Osteocyte (in vitro differentiated cells): ENCODE measurements at regions not wholly inside any gene's neighbourhood (a gene's known extent, or its start where the extent isn't known, plus 50 kb on each side); places are given as distances from the start of the nearest gene placed in this dataset.

Experiments used
- DNase-seq: peaks from one replicate; pipeline ENCODE4 v3.0.0; 2021; ENCODE audit warnings: mixed read lengths; ENCODE audit not compliant: unreplicated experiment; ENCODE audit errors: extremely low spot score
- H3K27ac Mint-ChIP-seq: one replicate; pipeline ENCODE4 v1.8.0; 2021; ENCODE audit warnings: mild to moderate bottlenecking, mixed read lengths; ENCODE audit not compliant: unreplicated experiment
- H3K27me3 Mint-ChIP-seq: one replicate; pipeline ENCODE4 v1.8.0; 2021; ENCODE audit warnings: mixed read lengths; ENCODE audit not compliant: unreplicated experiment
- H3K36me3 Mint-ChIP-seq: one replicate; pipeline ENCODE4 v1.8.0; 2021; ENCODE audit warnings: mixed read lengths; ENCODE audit not compliant: unreplicated experiment
- H3K4me1 Mint-ChIP-seq: one replicate; pipeline ENCODE4 v1.8.0; 2021; ENCODE audit warnings: mixed read lengths; ENCODE audit not compliant: unreplicated experiment
- H3K4me3 Mint-ChIP-seq: one replicate; pipeline ENCODE4 v1.8.0; 2021; ENCODE audit warnings: mild to moderate bottlenecking, moderate library complexity, mixed read lengths; ENCODE audit not compliant: unreplicated experiment
- H3K9me3 Mint-ChIP-seq: one replicate; pipeline ENCODE4 v1.8.0; 2021; ENCODE audit warnings: mixed read lengths; ENCODE audit not compliant: unreplicated experiment
- TF ChIP-seq, protein P1 (sequence below): fragments of 200-600 bp; sonication (generic); IDR thresholded peaks from 2 replicates; pipeline ENCODE4 v1.5.0; 2021; ENCODE audit warnings: antibody characterized with exemption, mild to moderate bottlenecking, moderate library complexity

DNA sequence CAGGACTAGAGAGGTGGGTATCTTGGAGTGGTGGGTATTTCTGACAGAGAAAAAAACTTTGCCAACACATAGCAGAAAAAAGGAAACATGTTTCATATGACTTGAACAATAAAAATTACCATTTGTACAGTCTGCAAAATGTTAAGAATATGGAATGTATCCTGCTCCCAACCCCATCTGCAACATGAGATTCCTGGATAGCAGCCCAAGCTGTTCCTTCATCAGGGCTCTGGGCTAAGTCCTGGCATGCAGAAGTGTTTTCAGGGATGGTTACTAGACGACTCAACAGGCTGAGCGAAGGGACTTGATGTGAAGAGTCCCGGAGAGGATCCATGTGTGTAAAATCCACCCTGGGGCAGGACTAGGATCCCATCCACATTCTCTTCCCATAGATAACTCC, 121.0 kb upstream of the IRX3 start:
- Mint-ChIP-seq H3K27ac (no peak overlapping the region), H3K4me1 (peaks cover 2% of the 10 kb centered on the region), H3K9me3 (no peaks in the 10 kb centered on the region), H3K4me3 (no peak overlapping the region), H3K27me3 (peaks cover 42% of the 10 kb centered on the region), H3K36me3 (no peaks in the 10 kb centered on the region)
- TF ChIP-seq, protein P1, sequence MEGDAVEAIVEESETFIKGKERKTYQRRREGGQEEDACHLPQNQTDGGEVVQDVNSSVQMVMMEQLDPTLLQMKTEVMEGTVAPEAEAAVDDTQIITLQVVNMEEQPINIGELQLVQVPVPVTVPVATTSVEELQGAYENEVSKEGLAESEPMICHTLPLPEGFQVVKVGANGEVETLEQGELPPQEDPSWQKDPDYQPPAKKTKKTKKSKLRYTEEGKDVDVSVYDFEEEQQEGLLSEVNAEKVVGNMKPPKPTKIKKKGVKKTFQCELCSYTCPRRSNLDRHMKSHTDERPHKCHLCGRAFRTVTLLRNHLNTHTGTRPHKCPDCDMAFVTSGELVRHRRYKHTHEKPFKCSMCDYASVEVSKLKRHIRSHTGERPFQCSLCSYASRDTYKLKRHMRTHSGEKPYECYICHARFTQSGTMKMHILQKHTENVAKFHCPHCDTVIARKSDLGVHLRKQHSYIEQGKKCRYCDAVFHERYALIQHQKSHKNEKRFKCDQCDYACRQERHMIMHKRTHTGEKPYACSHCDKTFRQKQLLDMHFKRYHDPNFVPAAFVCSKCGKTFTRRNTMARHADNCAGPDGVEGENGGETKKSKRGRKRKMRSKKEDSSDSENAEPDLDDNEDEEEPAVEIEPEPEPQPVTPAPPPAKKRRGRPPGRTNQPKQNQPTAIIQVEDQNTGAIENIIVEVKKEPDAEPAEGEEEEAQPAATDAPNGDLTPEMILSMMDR = no peak
- DNase-seq = no peak

DNA sequence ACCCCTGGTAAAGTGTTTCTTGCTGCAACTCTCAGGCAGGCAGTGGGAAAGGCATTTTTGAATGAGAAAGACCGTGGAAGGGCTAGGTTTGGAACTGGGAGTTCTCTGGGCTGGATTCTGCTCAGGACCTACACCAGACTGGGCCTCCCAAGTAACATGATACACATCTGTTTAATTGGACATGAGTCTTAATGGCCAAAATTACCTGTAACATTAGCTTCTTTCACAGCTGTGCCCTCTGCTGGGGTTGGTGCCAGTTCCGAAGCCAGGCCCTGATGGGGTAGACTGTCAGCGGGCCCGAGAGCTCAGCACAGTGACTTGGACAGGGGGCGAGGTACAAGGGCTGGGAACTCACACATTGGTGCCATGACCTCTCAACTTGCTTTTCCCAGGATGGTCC, 118.9 kb upstream of the IRX3 start:
- Mint-ChIP-seq H3K27me3 (peaks cover 31% of the 10 kb centered on the region), H3K36me3 (no peaks in the 10 kb centered on the region), H3K9me3 (no peaks in the 10 kb centered on the region), H3K4me1 (peaks cover 2% of the 10 kb centered on the region), H3K27ac (no peak overlapping the region), H3K4me3 (no peak overlapping the region)
- no peak for DNase-seq
- TF ChIP-seq, protein P1 = no peak

DNA sequence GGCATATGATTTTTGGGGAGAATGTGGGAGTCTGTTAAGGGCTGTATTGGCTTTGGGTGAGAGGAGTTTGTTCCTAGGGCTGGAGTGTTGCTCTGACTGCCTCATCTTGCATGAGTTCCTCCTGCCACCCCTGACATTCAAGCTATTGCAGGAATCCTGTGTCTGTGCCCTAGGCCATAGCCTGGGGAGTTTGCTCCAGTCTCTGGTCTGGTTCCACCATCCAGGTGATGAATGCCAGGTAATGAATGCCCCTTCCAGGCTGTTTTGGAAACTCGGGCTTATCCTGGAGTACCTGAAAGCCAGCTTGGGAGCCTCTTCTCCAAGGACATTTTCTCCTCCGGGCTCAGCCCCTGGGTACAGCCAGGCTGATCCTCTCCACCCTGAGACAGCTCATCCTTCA, 117.0 kb upstream of the IRX3 start:
- Mint-ChIP-seq H3K27me3 (peaks cover 24% of the 10 kb centered on the region), H3K36me3 (no peaks in the 10 kb centered on the region), H3K4me3 (no peak overlapping the region), H3K27ac (no peak overlapping the region), H3K4me1 (peaks cover 2% of the 10 kb centered on the region), H3K9me3 (no peaks in the 10 kb centered on the region)
- DNase-seq = no peak
- TF ChIP-seq, protein P1 = no peak

DNA sequence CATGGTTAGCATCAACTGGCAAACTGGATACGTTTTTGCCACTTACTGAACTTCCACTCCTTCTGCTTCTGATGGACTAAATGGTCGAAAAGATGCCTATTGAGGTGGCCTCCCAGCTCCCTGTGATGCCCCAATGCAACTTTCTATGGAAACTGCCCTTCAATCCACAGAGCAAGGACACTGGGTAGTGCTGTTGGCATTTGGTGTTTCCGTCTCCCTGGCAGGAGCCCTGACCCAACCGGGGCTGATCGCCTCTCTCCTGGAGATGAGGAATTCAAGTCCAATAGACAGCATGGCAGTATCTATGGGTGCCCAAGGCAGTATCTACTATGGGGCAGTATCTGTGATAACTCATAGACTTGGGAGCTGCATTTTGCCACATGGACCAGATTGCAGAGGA, 116.3 kb upstream of the IRX3 start:
- peaks cover 7% of the 10 kb centered on the region for H3K4me1 Mint-ChIP-seq
- no peaks in the 10 kb centered on the region for H3K36me3 Mint-ChIP-seq
- no peak for DNase-seq
- no peak overlapping the region for H3K27ac Mint-ChIP-seq
- peaks cover 20% of the 10 kb centered on the region for H3K27me3 Mint-ChIP-seq
- TF ChIP-seq, protein P1 = no peak
- no peaks in the 10 kb centered on the region for H3K9me3 Mint-ChIP-seq
- H3K4me3 Mint-ChIP-seq = no peak overlapping the region

DNA sequence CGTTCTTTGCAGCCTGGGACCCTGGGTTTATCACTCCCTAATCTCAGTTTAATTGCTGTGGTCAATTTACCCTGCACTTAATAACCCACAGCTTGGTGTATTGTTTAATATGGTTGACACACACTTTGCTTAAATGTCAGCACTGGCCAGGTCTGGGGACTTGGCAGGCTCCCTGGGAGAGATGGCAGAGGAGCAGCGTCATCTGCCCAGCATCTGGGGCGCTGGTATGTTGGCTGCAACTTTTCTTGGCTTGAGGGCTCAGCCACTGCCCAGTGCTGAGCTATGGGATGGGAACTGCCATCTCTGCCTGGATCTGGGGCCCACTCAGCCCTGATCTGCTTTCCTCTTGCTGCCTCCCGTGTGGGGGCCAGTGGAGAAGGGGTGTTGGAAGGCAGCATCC, 115.7 kb upstream of the IRX3 start:
- Mint-ChIP-seq H3K36me3 (no peaks in the 10 kb centered on the region), H3K27me3 (peaks cover 20% of the 10 kb centered on the region), H3K9me3 (no peaks in the 10 kb centered on the region), H3K27ac (no peak overlapping the region), H3K4me3 (no peak overlapping the region), H3K4me1 (peaks cover 12% of the 10 kb centered on the region)
- DNase-seq = no peak
- TF ChIP-seq, protein P1 = no peak
